Ammon's horn (tissue), 1 donor: ENCODE measurements at regions not wholly inside any gene's neighbourhood (a gene's known extent, or its start where the extent isn't known, plus 50 kb on each side); places are given as distances from the start of the nearest gene placed in this dataset.

Experiments
- DNase-seq: peaks from one replicate; pipeline ENCODE4 v3.0.0-alpha.2; 2016; ENCODE audit warnings: low spot score

DNA sequence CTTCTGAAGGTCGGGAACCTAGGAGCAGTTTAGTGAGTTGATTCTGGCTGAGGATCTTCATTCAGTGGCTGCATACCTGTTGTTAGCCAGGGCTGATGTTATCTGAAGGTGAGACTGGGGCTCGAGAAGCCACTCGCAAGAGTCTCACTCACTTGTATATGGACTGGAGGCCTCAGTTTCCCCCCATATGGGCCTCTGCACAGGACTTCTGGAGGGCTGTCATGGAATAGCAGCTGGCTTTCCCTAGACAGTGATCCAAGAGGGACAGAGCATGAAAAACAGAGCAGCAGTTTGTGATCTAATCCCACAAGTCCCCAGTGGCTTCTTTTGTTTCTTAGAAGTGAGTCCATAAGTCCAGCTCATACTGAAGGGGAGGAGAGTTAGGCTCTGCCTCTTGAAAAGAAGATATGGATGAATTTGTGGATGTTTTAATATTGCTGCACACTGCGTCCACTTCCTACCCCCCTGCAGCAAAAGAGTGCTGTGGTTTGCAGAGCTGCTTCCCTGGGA, 623.4 kb downstream of the CDH26 start:
- no peak for DNase-seq

DNA sequence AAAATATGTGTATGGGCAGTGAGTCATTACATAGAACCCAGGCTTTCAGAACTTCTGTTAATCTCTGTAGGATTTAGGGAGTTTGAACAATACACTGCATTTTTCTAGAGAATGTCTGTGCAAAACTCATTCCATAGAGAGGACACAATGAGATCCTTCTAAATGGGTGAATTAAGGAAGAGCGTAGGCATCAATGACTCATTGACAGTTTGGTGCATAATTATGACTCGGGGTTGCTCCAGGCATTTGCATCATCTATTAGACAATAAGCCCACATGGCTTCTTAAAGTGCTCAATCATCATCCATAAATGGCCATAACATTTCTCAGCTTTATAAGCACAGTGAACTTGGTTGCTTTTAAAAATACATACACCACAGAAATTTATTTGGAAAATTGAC, 625.5 kb downstream of the CDH26 start:
- DNase-seq = peak; percentile 81

DNA sequence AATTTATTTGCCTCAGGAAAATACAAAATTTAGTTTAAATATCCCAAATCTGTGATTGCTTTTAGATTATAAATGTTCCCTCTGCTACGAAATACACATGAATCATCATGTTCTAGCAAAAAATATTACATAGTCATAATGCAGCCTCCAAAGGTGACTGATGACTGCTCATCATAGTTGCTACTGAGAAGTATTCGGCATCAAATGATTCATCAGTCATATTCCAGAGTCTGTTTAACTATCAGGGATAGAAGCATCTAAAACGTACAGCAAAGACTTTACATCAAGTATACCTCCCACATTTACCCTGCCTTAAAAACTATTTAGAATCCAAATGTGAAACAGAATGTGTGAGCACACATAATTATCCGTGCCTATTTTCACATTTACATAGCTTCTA, 626.0 kb downstream of the CDH26 start:
- peak; percentile 13 for DNase-seq

GRCh38 chr20:60585651-60586050, 627.4 kb downstream of the CDH26 start:
- DNase-seq = no peak

- no peak for DNase-seq
These were observed 628.2 kb downstream of the CDH26 start for GRCh38 chr20:60586269-60587050.

DNA sequence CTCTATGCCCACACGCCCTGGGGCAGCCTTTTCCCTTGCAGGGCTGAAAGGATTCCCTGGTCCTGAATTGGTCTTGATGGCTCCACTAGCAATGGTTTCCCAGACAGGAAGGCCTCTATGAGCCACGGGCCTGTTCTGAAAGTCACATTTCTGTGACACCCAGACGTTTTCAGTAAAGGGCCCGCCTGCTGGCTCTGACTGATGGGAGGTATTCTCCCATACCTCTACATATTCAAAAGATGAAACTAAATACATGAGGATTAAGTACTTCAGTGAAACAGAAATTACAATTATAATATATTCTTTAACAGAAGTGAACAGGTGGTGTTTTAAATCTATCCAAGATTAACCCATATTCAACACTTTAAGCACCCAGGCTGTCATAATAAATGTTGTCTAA, 629.8 kb downstream of the CDH26 start:
- no peak for DNase-seq

DNA sequence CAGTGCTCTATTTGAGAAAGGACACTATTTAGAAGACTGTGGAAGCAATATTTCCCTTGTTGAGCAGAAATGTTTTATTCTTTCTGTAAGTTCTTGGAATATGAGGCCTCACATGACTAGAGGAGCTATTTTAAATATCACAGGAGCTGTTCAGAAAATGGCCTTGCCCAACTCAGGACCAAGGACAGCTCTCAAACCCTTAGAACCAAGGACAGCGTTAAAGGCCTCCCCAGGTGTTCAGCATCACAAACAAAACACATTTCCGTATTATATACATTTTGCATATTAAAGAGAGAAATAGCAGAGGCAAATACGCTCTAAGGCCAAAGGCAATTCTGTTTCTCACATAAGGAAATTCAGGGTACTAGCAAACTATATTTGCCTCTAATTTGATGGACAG, 631.4 kb downstream of the CDH26 start:
- DNase-seq = no peak

- DNase-seq = peak; percentile 19
These were observed 633.1 kb downstream of the CDH26 start for GRCh38 chr20:60591172-60591799.

DNA sequence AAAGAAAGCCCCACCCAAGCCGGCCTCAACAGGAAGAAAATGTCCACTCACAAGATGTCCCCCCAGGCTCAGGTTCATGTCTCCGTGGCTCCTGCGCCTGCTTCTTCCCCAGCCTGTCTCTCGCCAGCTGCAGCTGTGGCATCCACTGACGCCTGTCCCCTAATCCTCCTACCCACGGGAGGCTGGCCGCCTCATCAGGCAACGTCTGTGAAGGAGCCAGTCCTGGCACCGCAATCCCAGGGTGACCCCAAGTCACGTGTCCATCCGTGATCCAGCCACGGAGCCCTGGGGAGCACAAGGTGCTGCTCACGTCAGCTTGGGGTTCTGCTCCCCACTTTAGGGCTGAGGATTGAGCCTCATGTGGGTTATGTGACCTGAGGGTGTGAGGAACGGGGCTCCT, 640.3 kb downstream of the CDH26 start:
- DNase-seq = no peak

GRCh38 chr20:60599381-60599780, 641.2 kb downstream of the CDH26 start:
- no peak for DNase-seq

DNA sequence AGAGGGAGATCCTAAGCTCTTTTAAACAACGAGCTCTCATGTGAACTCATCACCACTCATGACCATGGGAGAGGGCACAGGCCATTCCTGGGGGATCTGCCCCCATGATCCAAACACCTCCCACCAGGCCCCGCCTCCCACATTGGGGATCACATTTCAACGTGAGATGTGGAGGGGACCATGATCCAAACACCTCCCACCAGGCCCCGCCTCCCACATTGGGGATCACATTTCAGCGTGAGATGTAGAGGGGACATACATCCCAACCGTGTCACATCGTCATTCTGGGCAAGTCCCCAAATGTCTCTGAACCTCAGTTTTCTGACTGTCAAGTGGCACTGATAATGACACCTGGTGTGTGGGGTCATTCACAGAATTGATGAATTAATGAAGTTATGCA, 641.8 kb downstream of the CDH26 start:
- DNase-seq = no peak

DNA sequence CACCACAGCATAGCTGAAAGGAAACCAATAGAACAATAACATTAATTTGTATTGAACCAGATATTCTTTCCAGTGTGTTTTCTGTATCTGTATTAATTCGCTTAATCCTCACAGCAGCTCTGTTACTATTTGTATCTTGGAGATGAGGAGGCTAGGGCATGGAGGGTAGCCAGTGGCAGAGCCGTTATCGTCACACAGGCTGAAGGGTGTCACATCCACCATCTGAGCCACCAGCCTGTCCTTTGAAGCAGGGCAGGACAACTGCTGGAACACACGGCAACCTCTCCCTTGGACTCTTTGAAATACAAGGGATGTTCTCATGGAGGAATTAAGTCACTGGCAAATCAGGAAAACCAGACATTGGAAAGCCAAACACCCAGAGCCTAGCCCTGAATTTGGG, 628.0 kb upstream of the CDH4 start:
- no peak for DNase-seq

GRCh38 chr20:60627751-60628565, 624.1 kb upstream of the CDH4 start:
- no peak for DNase-seq

DNA sequence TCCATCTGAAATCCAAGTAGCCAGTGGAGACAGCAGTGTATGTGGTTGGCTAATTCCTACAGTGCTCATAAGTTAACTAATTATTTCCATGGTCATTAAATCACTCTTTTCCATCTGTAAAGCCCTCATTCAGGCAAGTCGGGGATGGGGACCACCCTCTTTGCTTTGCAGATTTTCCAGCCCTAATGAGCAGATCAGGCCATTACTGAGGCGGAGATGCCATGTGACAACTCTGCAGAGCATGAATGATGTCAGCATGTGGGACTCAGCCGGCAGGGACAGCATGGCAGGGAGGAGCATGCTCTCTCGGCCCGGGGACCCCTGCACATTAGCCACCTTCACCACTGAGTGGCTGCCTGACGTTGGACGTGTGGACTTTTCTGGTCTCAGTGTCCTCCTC, 623.3 kb upstream of the CDH4 start:
- DNase-seq = no peak

DNA sequence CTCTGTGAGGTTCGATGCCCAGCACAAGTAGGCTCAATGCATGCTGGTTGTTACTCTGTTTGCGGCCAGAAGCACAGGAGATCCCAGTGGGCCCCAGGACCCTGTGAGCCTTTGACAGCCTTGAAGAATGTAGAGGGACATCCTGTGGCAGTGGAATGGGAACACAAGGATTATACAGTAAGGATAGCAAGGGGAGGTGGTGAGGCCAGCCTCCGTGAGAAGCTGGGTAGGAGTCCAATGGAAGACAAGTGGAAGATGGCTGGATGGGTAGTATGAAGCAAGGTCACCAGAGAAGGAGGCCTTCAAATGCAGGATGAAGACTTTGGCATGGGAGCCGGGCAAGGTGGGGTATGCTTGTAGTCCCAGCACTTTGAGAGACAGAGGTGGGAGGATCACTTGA, 622.9 kb upstream of the CDH4 start:
- DNase-seq = no peak

GRCh38 chr20:60630609-60631008, 621.5 kb upstream of the CDH4 start:
- no peak for DNase-seq

DNA sequence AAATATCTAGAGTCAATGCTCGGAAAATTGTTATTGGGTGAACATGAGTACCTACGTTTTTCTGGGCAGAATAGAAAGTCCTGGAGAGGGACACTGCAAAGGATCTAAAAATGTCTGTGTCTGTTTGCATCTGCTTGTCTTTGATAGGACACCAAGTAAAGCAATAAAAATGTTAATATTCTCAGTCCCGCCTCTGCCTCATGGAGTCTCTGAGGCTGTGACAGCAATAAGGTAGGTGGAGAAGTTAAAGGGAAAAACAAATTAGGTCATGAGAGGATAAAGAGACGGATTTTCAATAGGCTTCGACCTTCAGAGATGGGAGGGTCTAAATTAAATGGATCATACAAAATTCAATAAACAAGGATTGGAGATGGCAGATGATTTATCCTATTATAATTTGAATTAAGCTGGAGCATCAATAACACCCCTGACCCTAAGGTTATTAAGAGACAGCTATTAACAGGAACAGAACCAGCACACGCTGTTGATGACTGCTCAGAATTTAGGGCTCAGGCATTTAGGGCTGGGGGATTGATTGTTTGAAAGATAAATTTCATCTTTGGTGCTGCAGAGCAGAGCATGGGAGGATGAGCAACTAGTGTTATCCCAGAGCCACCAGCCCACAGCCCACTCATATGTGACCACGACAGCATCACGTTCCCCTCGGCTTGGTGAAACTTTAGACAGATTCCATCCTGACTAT, 620.3 kb upstream of the CDH4 start:
- DNase-seq = no peak

GRCh38 chr20:60632391-60633262, 619.4 kb upstream of the CDH4 start:
- peak; percentile 7 for DNase-seq

GRCh38 chr20:60634491-60635172, 617.4 kb upstream of the CDH4 start:
- DNase-seq = no peak

DNA sequence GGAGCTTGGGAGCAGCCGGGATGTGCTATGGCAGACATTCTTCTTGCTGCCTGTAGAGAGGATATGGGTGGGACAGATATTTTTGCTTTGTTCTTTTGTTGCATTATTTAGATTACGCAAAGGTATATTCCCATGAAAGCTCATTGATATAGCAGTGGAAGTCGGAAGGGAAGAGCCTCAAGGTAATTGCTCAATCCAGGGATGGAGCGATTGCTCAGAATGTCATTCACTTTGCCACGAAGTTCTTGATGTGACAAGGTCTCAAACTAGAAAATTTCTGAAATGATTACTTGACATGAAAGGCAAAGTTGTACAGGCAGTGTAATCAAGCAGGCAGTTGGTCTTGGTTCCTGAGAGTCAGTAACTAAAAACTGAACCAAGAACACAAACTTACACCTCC, 615.6 kb upstream of the CDH4 start:
- no peak for DNase-seq

- DNase-seq = no peak
These were observed 614.3 kb upstream of the CDH4 start for GRCh38 chr20:60637801-60638200.
